ENCODE measurements at regions not wholly inside any gene's neighbourhood (a gene's known extent, or its start where the extent isn't known, plus 50 kb on each side); places are given as distances from the start of the nearest gene placed in this dataset.

GRCh38 chr1:177744906-177745305 lies 225.0 kb downstream of the SEC16B start:
- TF ChIP-seq POLR2AphosphoS5 (IDR thresholded peaks at IDR 0.05) (no peak), CTCF (IDR thresholded peaks at IDR 0.05) (no peak), POLR2A (IDR thresholded peaks at IDR 0.05) (no peak)
